Heart left ventricle (tissue), 16 donors: ENCODE measurements at regions not wholly inside any gene's neighbourhood (a gene's known extent, or its start where the extent isn't known, plus 50 kb on each side); places are given as distances from the start of the nearest gene placed in this dataset.

Experiments
- ATAC-seq, 4 donors: fragments of 200-7000 bp; cut with Tn5 transposase; one replicate each; pipeline ENCODE4 v1.9.1; 2020 to 2022; ENCODE audit warnings: moderate library complexity in 4 of 4, mild to moderate bottlenecking in 3 of 4, moderate number of reproducible peaks in 1 of 4
- DNase-seq, 5 donors: peaks; one replicate each; pipeline ENCODE4 v3.0.0-alpha.2; 2020
- H3K27ac ChIP-seq, 12 donors: fragments of 200-600 bp; sonication (generic) in 4 of 12; one replicate each; pipeline versions ENCODE4 v1.5.0 to v1.8.0; 2016 to 2022; ENCODE audit warnings: mild to moderate bottlenecking in 2 of 12
- H3K27me3 ChIP-seq, 9 donors: fragments of 200-600 bp; sonication (generic) in 2 of 9; one replicate each; pipeline versions ENCODE4 v1.5.1 to v1.8.0; 2016 to 2022; ENCODE audit warnings: mild to moderate bottlenecking in 3 of 9
- H3K36me3 ChIP-seq, 9 donors: fragments of 200-600 bp; sonication (generic) in 2 of 9; one replicate each; pipeline versions ENCODE4 v1.5.0 to v1.8.0; 2018 to 2022; ENCODE audit warnings: mild to moderate bottlenecking in 2 of 9
- H3K4me1 ChIP-seq, 12 donors: fragments of 200-600 bp; sonication (generic) in 4 of 12; one replicate each; pipeline versions ENCODE4 v1.5.0 to v1.8.0; 2016 to 2022; ENCODE audit warnings: mild to moderate bottlenecking in 3 of 12
- H3K4me3 ChIP-seq, 12 donors: fragments of 200-600 bp; sonication (generic) in 4 of 12; one replicate each; pipeline versions ENCODE4 v1.5.0 to v1.8.0; 2017 to 2022; ENCODE audit warnings: mild to moderate bottlenecking in 9 of 12, moderate library complexity in 4 of 12
- H3K9me3 ChIP-seq, 12 donors: fragments of 200-600 bp; sonication (generic) in 4 of 12; one replicate each; pipeline versions ENCODE4 v1.5.0 to v1.8.0; 2016 to 2022; ENCODE audit warnings: mild to moderate bottlenecking in 1 of 12
- CTCF ChIP-seq, 12 donors: fragments of 200-600 bp; sonication (generic) in 4 of 12; IDR thresholded peaks; one replicate each; pipeline versions ENCODE4 v1.5.0 to v1.8.0; 2018 to 2022; ENCODE audit warnings: antibody characterized with exemption in 12 of 12, mild to moderate bottlenecking in 5 of 12
- POLR2A ChIP-seq, 2 donors: fragments of 450-650 bp; IDR thresholded peaks; one replicate each; pipeline ENCODE4 v1.6.1; 2017; ENCODE audit warnings: antibody characterized with exemption in 2 of 2, mild to moderate bottlenecking in 2 of 2, moderate library complexity in 2 of 2
- WGBS, 4 donors: extraction: QIAGEN DNeasy Blood & Tissue Kit in 2 of 4; methylation state at CpG; one replicate each; pipeline versions ENCODE4 v1.1.5 to v1.1.7; 2013 to 2018; 5-methylcytosine and 5-hydroxymethylcytosine counted together
- intact Hi-C, 10 donors: fragments of 100-400 bp; cut with DNase I; formaldehyde crosslinking; loops; one replicate each; pipeline versions ENCODE4 v1.11.1 to v1.14.2; 2022
- donor health status: ischemic (EF 13 %, LVEDD 7.1; RV severe dilation, severe dysfunction).
- donor health status: healthy with polysubstance abuse.
- donor health status: DM: no; HTN: yes; CAD: no.
- donor health status: DM: no; HTN: no; CAD: no.
- donor health status: ischemic (EF 25% LVEDD 6.9; RV normal size, moderate dysfunction).
- donor health status: ischemic (EF 25% LVEDD 5.7; RV mildly dilated, moderate dysfunction).
- donor health status: healthy.
- donor health status: DM: yes; HTN: yes; CAD: no.
- donor health status: ischemic (EF 35%, LVEDD 5.7; RV mildly dilated, moderate dysfunction).
- donor health status: nonischemic (EF 11% LVEDD 7.7; RV severe dilation, severe dysfunction).
- donor health status: DM: yes; HTN: yes; CAD: no.
- donor health status: PGD.
- donor health status: ischemic (EF 29% LVEDD 5.4; RV normal size, mild dysfunction).
- donor health status: nonischemic (EF 23%, LVEDD 6.1; RV moderate dilation, normal function).

- DNase-seq, result no peak
- Histone ChIP-seq H3K36me3 (no peaks in the 10 kb centered on the region), H3K4me3 (no peak overlapping the region), H3K27me3 (no peaks in the 10 kb centered on the region), H3K4me1 (no peaks in the 10 kb centered on the region), H3K9me3 (peaks cover 0 to 23% (median 0%) of the 10 kb centered on the region in 12 donors), H3K27ac (peak overlapping the region in 3 of 12 donors; percentile 11 to 18 (median 12))
- intact Hi-C loops, result no loop called here
- ATAC-seq, result no peak
- no peak for TF ChIP-seq CTCF (IDR thresholded peaks at IDR 0.05)
- WGBS, 4 donors, result 53 to 87% (median 74%) methylated on average over 1 of the region's 1 CpG
Observed at GRCh38 chr5:42351956-42352355, 71.3 kb upstream of the GHR start.

GRCh38 chr5:42360056-42360455, 63.2 kb upstream of the GHR start:
- Histone ChIP-seq H3K4me1 (no peaks in the 10 kb centered on the region), H3K9me3 (peaks cover 0 to 6% (median 0%) of the 10 kb centered on the region in 12 donors), H3K27ac (no peak overlapping the region), H3K27me3 (no peaks in the 10 kb centered on the region), H3K36me3 (no peaks in the 10 kb centered on the region), H3K4me3 (no peak overlapping the region)
- intact Hi-C loops, result no loop called here
- peak in 1 of 4 donors; percentile 41 for ATAC-seq
- DNase-seq, result no peak
- WGBS, 4 donors, result 48 to 61% (median 57%) methylated on average over 2 of the region's 2 CpGs
- TF ChIP-seq CTCF (IDR thresholded peaks at IDR 0.05) (no peak), POLR2A (IDR thresholded peaks at IDR 0.05) (no peak)

- TF ChIP-seq POLR2A (IDR thresholded peaks at IDR 0.05) (no peak), CTCF (IDR thresholded peaks at IDR 0.05) (no peak)
- ATAC-seq, result no peak
Observed at GRCh38 chr5:42360616-42361314, 62.5 kb upstream of the GHR start.

GRCh38 chr5:42361315-42361688, 61.9 kb upstream of the GHR start:
- H3K4me1 ChIP-seq, result no peaks in the 10 kb centered on the region
- H3K27ac ChIP-seq, result no peak overlapping the region
- WGBS, 4 donors, result 59 to 66% (median 63%) methylated on average over 3 of the region's 3 CpGs
- no peaks in the 10 kb centered on the region for H3K27me3 ChIP-seq
- no peak overlapping the region for H3K4me3 ChIP-seq
- no peak for DNase-seq
- H3K36me3 ChIP-seq, result no peaks in the 10 kb centered on the region
- H3K9me3 ChIP-seq, result peaks cover 0 to 6% (median 0%) of the 10 kb centered on the region in 12 donors
- intact Hi-C loops, result no loop called here
- no peak for TF ChIP-seq POLR2A (IDR thresholded peaks at IDR 0.05)
- TF ChIP-seq CTCF (IDR thresholded peaks at IDR 0.05), result no peak
- ATAC-seq, result no peak

More at GRCh38 chr5:42360616-42361314, 62.5 kb upstream of the GHR start:
- WGBS, 4 donors, result 34 to 47% (median 43%) methylated on average over 3 of the region's 3 CpGs
- H3K4me3 ChIP-seq, result no peak overlapping the region
- H3K9me3 ChIP-seq, result peaks cover 0 to 6% (median 0%) of the 10 kb centered on the region in 12 donors
- no peak for DNase-seq
- no peaks in the 10 kb centered on the region for H3K4me1 ChIP-seq
- intact Hi-C loops, result no loop called here
- H3K27me3 ChIP-seq, result no peaks in the 10 kb centered on the region
- H3K36me3 ChIP-seq, result no peaks in the 10 kb centered on the region
- no peak overlapping the region for H3K27ac ChIP-seq
